Thoracic aorta (tissue), 2 donors: ENCODE measurements at regions not wholly inside any gene's neighbourhood (a gene's known extent, or its start where the extent isn't known, plus 50 kb on each side); places are given as distances from the start of the nearest gene placed in this dataset.

Source experiments
- ATAC-seq: fragments of 150-250 bp; one replicate; pipeline ENCODE4 v1.8.0; 2017; ENCODE audit warnings: low read depth; ENCODE audit not compliant: insufficient number of reproducible peaks, low FRiP score
- DNase-seq: peaks from one replicate; pipeline ENCODE4 v3.0.0-alpha.2; 2020; ENCODE audit warnings: low spot score
- H3K27ac ChIP-seq, 2 donors: fragments of 200-600 bp; sonication (generic); 1 replicate in 1 of 2; 2 replicates in 1 of 2; pipeline ENCODE4 v1.5.1; 2016; ENCODE audit warnings: mild to moderate bottlenecking in 2 of 2, moderate library complexity in 2 of 2
- H3K27me3 ChIP-seq: fragments of 200-600 bp; sonication (generic); replicated peaks from 2 replicates; pipeline ENCODE4 v1.6.0; 2016; ENCODE audit warnings: mild to moderate bottlenecking; ENCODE audit not compliant: insufficient read depth
- H3K36me3 ChIP-seq: fragments of 200-600 bp; sonication (generic); one replicate; pipeline ENCODE4 v1.5.1; 2016
- H3K4me1 ChIP-seq, 2 donors: fragments of 200-600 bp; sonication (generic); 1 replicate in 1 of 2; 2 replicates in 1 of 2; pipeline versions ENCODE4 v1.5.1 to v1.6.0; 2016; ENCODE audit warnings: low read depth in 2 of 2, mild to moderate bottlenecking in 1 of 2; ENCODE audit not compliant: control insufficient read depth in 1 of 2
- H3K4me3 ChIP-seq: fragments of 200-600 bp; sonication (generic); 2 replicates; pipeline ENCODE4 v1.5.1; 2016; ENCODE audit warnings: mild to moderate bottlenecking
- H3K9me3 ChIP-seq: fragments of 200-600 bp; sonication (generic); 2 replicates; pipeline ENCODE4 v1.5.1; 2016
- TF ChIP-seq, protein P1 (sequence below): fragments of 200-600 bp; sonication (generic); IDR thresholded peaks from one replicate; pipeline ENCODE4 v1.5.1; 2019; ENCODE audit warnings: antibody characterized with exemption

DNA sequence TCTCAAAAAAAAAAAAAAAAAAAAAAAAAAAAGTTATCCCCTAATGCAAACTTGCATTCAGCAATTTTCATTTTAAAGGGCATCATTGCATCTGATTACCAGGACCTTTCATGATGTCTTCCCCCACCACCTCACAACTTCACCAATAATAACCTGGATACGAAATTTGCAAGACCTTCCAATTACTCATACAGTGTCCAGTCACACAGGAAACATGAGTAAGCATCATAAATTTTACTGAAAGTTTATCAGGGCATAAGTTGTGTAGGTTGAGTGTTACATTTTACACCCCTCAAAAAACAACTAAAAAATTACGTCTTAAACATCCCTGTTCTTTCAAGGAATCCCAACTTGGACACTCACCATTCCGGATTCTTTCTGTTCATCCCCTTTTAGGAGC, 79.1 kb upstream of the ANKEF1 start:
- no peaks in the 10 kb centered on the region for H3K36me3 ChIP-seq
- no peaks in the 10 kb centered on the region for H3K9me3 ChIP-seq
- DNase-seq: no peak
- H3K4me1 ChIP-seq: no peaks in the 10 kb centered on the region
- no peak for ATAC-seq
- H3K4me3 ChIP-seq: no peak overlapping the region
- TF ChIP-seq, protein P1, sequence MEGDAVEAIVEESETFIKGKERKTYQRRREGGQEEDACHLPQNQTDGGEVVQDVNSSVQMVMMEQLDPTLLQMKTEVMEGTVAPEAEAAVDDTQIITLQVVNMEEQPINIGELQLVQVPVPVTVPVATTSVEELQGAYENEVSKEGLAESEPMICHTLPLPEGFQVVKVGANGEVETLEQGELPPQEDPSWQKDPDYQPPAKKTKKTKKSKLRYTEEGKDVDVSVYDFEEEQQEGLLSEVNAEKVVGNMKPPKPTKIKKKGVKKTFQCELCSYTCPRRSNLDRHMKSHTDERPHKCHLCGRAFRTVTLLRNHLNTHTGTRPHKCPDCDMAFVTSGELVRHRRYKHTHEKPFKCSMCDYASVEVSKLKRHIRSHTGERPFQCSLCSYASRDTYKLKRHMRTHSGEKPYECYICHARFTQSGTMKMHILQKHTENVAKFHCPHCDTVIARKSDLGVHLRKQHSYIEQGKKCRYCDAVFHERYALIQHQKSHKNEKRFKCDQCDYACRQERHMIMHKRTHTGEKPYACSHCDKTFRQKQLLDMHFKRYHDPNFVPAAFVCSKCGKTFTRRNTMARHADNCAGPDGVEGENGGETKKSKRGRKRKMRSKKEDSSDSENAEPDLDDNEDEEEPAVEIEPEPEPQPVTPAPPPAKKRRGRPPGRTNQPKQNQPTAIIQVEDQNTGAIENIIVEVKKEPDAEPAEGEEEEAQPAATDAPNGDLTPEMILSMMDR: no peak
- no peaks in the 10 kb centered on the region for H3K27me3 ChIP-seq
- no peak overlapping the region for H3K27ac ChIP-seq

DNA sequence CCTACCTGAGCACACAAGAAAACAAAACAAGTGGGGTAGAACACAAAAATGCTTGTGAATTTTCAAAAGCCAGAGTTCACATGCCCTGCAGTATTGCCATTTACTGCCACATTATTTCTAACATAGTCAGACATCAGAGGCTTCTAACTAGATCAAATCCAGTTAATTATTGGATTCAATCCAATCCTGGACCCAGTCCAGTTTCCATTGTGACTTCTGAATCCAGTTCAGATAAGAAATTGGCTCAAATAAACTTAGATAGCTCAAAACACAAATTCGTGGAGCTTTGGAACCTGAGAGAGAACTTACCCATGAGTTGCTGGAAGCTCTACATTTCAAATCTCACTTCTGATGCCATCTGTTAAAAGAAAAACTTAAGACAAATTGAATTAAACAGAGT, 85.2 kb upstream of the ANKEF1 start:
- no peaks in the 10 kb centered on the region for H3K36me3 ChIP-seq
- ATAC-seq (no peak), DNase-seq (no peak)
- no peaks in the 10 kb centered on the region for H3K27me3 ChIP-seq
- TF ChIP-seq, protein P1: no peak
- H3K4me1 ChIP-seq: no peaks in the 10 kb centered on the region
- H3K4me3 ChIP-seq: no peak overlapping the region
- H3K27ac ChIP-seq: no peak overlapping the region
- H3K9me3 ChIP-seq: no peaks in the 10 kb centered on the region

DNA sequence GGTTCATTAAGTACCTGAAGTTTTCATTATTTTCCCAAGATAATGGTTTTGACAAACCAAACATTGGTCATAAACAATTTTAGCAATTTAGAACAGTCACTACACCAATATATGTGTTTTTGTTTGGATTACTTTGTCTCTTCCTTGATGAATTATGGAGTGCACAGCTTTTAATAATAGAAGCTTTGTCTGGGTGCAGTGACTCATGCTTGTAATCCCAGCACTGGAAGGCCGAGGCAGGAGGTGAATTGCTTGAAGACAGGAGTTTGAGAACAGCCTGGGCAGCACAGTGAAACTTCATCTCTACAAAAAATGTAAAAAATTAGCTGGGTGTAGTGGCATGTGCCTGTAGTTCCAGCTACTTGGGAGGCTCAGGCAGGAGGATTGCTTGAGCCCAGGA, 89.4 kb upstream of the ANKEF1 start:
- Histone ChIP-seq H3K4me1 (no peaks in the 10 kb centered on the region), H3K4me3 (no peak overlapping the region), H3K27ac (no peak overlapping the region), H3K9me3 (peaks cover 1% of the 10 kb centered on the region), H3K36me3 (no peaks in the 10 kb centered on the region), H3K27me3 (no peaks in the 10 kb centered on the region)
- TF ChIP-seq, protein P1: no peak
- ATAC-seq (no peak), DNase-seq (no peak)

DNA sequence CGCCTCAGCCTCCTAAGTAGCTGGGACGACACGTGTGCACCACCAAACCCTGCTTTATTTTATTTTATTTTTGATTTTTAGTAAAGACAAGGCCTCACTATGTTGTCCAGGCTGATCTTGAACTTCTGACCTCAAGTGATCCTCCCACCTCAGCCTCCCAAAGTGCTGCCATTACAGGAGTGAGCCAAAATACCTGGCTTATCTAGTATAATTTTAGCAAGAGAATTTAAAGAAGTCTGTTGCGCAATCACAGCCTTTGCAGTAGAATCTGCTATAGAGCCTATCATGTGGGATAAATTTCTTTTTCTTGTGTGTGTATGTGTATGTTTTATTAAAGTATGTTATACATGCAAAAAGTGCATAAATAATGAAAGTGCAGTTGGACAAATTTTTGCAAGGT, 92.1 kb upstream of the ANKEF1 start:
- ATAC-seq (no peak), DNase-seq (no peak)
- TF ChIP-seq, protein P1: no peak
- H3K9me3 ChIP-seq: peaks cover 4% of the 10 kb centered on the region
- no peaks in the 10 kb centered on the region for H3K4me1 ChIP-seq
- no peaks in the 10 kb centered on the region for H3K27me3 ChIP-seq
- no peaks in the 10 kb centered on the region for H3K36me3 ChIP-seq
- no peak overlapping the region for H3K4me3 ChIP-seq
- H3K27ac ChIP-seq: no peak overlapping the region

DNA sequence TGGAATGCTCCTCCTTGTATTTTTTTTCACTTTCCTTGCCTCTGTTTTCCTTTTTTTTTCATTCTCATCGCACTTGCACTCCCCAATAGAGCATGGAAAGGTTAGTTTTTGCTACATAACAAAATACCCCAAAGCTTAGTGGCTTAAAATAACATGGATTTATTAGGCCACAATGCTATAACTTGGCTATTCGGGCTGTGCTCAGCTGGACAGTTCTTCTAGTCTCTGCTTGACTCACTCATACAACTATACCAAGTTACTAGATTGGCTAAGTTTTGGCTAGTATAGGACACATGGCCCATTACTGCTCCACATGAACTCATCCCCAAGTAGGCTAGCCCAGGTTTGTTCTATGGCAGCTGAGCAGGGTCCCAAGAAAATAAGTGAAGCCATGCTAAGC, 94.5 kb upstream of the ANKEF1 start:
- ATAC-seq (no peak), DNase-seq (no peak)
- H3K4me1 ChIP-seq: no peaks in the 10 kb centered on the region

More for the DNA sequence above, 94.5 kb upstream of the ANKEF1 start:
- Histone ChIP-seq H3K27me3 (no peaks in the 10 kb centered on the region), H3K9me3 (peaks cover 4% of the 10 kb centered on the region), H3K36me3 (no peaks in the 10 kb centered on the region), H3K27ac (no peak overlapping the region), H3K4me3 (no peak overlapping the region)
- TF ChIP-seq, protein P1: no peak
